SK-N-SH treated with all-trans-retinoic acid at 6 μM for 48 hours (cell line): ENCODE measurements at regions not wholly inside any gene's neighbourhood (a gene's known extent, or its start where the extent isn't known, plus 50 kb on each side); places are given as distances from the start of the nearest gene placed in this dataset.

Experiments
- ATAC-seq: fragments of 200-7000 bp; cut with Tn5 transposase; 3 replicates; pipeline ENCODE4 v1.9.1; 2020; ENCODE audit warnings: mild to moderate bottlenecking, moderate library complexity
- ARNTL ChIP-seq: fragments of 450-650 bp; formaldehyde crosslinking; IDR thresholded peaks from 2 replicates; pipeline ENCODE4 v1.5.0; 2020; ENCODE audit warnings: low read depth, mild to moderate bottlenecking, moderate library complexity, borderline replicate concordance
- BACH2 ChIP-seq: fragments of 250-450 bp; sonication (Bioruptor Pico); IDR thresholded peaks from 2 replicates; pipeline ENCODE4 v1.9.0; 2021; ENCODE audit warnings: mild to moderate bottlenecking, borderline replicate concordance
- CREB5 ChIP-seq: fragments of 250-450 bp; sonication (Bioruptor Pico); IDR thresholded peaks from 2 replicates; pipeline ENCODE4 v1.5.1; 2020; ENCODE audit warnings: low read depth, mild to moderate bottlenecking, moderate library complexity
- CSDC2 ChIP-seq: fragments of 250-450 bp; sonication (Bioruptor Pico); IDR thresholded peaks from 2 replicates; pipeline ENCODE4 v1.5.0; 2020; ENCODE audit warnings: mild to moderate bottlenecking, moderate library complexity
- CSRNP3 ChIP-seq: fragments of 250-450 bp; sonication (Bioruptor Pico); IDR thresholded peaks from 2 replicates; pipeline ENCODE4 v1.5.1; 2021; ENCODE audit warnings: mild to moderate bottlenecking, moderate library complexity
- ESRRG ChIP-seq: fragments of 250-450 bp; sonication (Bioruptor Pico); IDR thresholded peaks from 2 replicates; pipeline ENCODE4 v1.6.1; 2021; ENCODE audit warnings: mild to moderate bottlenecking
- GLIS3 ChIP-seq: fragments of 250-450 bp; sonication (Bioruptor Pico); IDR thresholded peaks from 2 replicates; pipeline ENCODE4 v1.5.0; 2020; ENCODE audit warnings: mild to moderate bottlenecking, moderate library complexity
- ISL1 ChIP-seq: fragments of 250-450 bp; sonication (Bioruptor Pico); IDR thresholded peaks from 2 replicates; pipeline ENCODE4 v2.1.2; 2022; ENCODE audit warnings: mild to moderate bottlenecking, moderate library complexity
- OSR1 ChIP-seq: fragments of 250-450 bp; sonication (Bioruptor Pico); IDR thresholded peaks from 2 replicates; pipeline ENCODE4 v1.8.0; 2022; ENCODE audit warnings: moderate library complexity, mild to moderate bottlenecking, inconsistent platforms
- POU6F1 ChIP-seq: fragments of 250-450 bp; sonication (Bioruptor Pico); IDR thresholded peaks from 2 replicates; pipeline ENCODE4 v1.8.0; 2021; ENCODE audit warnings: low read depth, mild to moderate bottlenecking, moderate library complexity, borderline replicate concordance
- PPARA ChIP-seq: fragments of 250-450 bp; sonication (Bioruptor Pico); IDR thresholded peaks from 2 replicates; pipeline ENCODE4 v1.5.0; 2020; ENCODE audit warnings: mild to moderate bottlenecking, borderline replicate concordance
- RARB ChIP-seq: fragments of 250-450 bp; sonication (Bioruptor Pico); IDR thresholded peaks from 2 replicates; pipeline ENCODE4 v1.8.0; 2021; ENCODE audit warnings: mild to moderate bottlenecking, moderate library complexity
- SNAI2 ChIP-seq: fragments of 250-450 bp; sonication (Bioruptor Pico); IDR thresholded peaks from 2 replicates; pipeline ENCODE4 v1.5.0; 2020; ENCODE audit warnings: mild to moderate bottlenecking, moderate library complexity
- TCF4 ChIP-seq: fragments of 250-450 bp; sonication (Bioruptor Pico); IDR thresholded peaks from 2 replicates; pipeline ENCODE4 v1.8.0; 2021; ENCODE audit warnings: mild to moderate bottlenecking, moderate library complexity, borderline replicate concordance
- TOX ChIP-seq: fragments of 250-450 bp; sonication (Bioruptor Pico); IDR thresholded peaks from 2 replicates; pipeline ENCODE4 v1.8.0; 2021; ENCODE audit warnings: mild to moderate bottlenecking, moderate library complexity, borderline replicate concordance
- TSHZ2 ChIP-seq: fragments of 250-450 bp; sonication (Bioruptor Pico); IDR thresholded peaks from 2 replicates; pipeline ENCODE4 v1.5.0; 2020; ENCODE audit warnings: mild to moderate bottlenecking, moderate library complexity
- ZC3H10 ChIP-seq: fragments of 250-450 bp; sonication (Bioruptor Pico); IDR thresholded peaks from 2 replicates; pipeline ENCODE4 v1.5.1; 2021; ENCODE audit warnings: mild to moderate bottlenecking, moderate library complexity
- ZFP3 ChIP-seq: fragments of 250-450 bp; sonication (Bioruptor Pico); IDR thresholded peaks from 2 replicates; pipeline ENCODE4 v1.5.0; 2020; ENCODE audit warnings: mild to moderate bottlenecking, moderate library complexity
- ZFP30 ChIP-seq: fragments of 450-650 bp; formaldehyde crosslinking; IDR thresholded peaks from 2 replicates; pipeline ENCODE4 v1.5.0; 2022; ENCODE audit warnings: mild to moderate bottlenecking, moderate library complexity
- ZNF565 ChIP-seq: fragments of 450-650 bp; formaldehyde crosslinking; conservative IDR thresholded peaks from 2 replicates; pipeline ENCODE4 v1.5.0; 2020; ENCODE audit warnings: low read depth, mild to moderate bottlenecking, moderate library complexity
- ZNF70 ChIP-seq: fragments of 450-650 bp; formaldehyde crosslinking; IDR thresholded peaks from 2 replicates; pipeline ENCODE4 v1.5.0; 2020; ENCODE audit warnings: mild to moderate bottlenecking, moderate library complexity
- ZNF8 ChIP-seq: fragments of 450-650 bp; formaldehyde crosslinking; IDR thresholded peaks from 2 replicates; pipeline ENCODE4 v1.5.0; 2020; ENCODE audit warnings: mild to moderate bottlenecking, moderate library complexity

- ATAC-seq: no peak
- TF ChIP-seq ZC3H10 (no peak), ISL1 (CRISPR knock-in tag) (no peak), PPARA (CRISPR knock-in tag) (no peak), CREB5 (CRISPR knock-in tag) (no peak), ARNTL (CRISPR knock-in tag) (no peak), ZFP30 (CRISPR knock-in tag) (no peak)
These were observed 133.8 kb downstream of the MAIP1 start for GRCh38 chr2:200089040-200089755.

- TF ChIP-seq ZC3H10 (no peak), CREB5 (CRISPR knock-in tag) (no peak), SNAI2 (CRISPR knock-in tag) (no peak), ZNF8 (CRISPR knock-in tag) (no peak)
- ATAC-seq: no peak
These were observed 134.4 kb downstream of the MAIP1 start for GRCh38 chr2:200089756-200090109.

GRCh38 chr2:200090683-200091082 lies 135.3 kb downstream of the MAIP1 start:
- TF ChIP-seq RARB (no peak), TSHZ2 (CRISPR knock-in tag) (no peak), ESRRG (CRISPR knock-in tag) (no peak), ZNF70 (CRISPR knock-in tag) (no peak), TOX (CRISPR knock-in tag) (no peak), PPARA (CRISPR knock-in tag) (no peak), ZNF8 (CRISPR knock-in tag) (no peak), GLIS3 (no peak), ARNTL (CRISPR knock-in tag) (no peak), ZC3H10 (no peak), TCF4 (no peak), CSDC2 (CRISPR knock-in tag) (no peak), CSRNP3 (CRISPR knock-in tag) (no peak), SNAI2 (CRISPR knock-in tag) (no peak)
- no peak for ATAC-seq

- no peak for ATAC-seq
- TF ChIP-seq ZFP3 (CRISPR knock-in tag) (no peak), TCF4 (no peak), ZFP30 (CRISPR knock-in tag) (no peak), ZNF565 (CRISPR knock-in tag) (no peak), RARB (no peak), CREB5 (CRISPR knock-in tag) (no peak), POU6F1 (CRISPR knock-in tag) (no peak), TOX (CRISPR knock-in tag) (no peak), TSHZ2 (CRISPR knock-in tag) (no peak), ZNF8 (CRISPR knock-in tag) (no peak), OSR1 (CRISPR knock-in tag) (no peak), PPARA (CRISPR knock-in tag) (no peak), BACH2 (CRISPR knock-in tag) (no peak), ESRRG (CRISPR knock-in tag) (no peak), ZC3H10 (no peak), CSDC2 (CRISPR knock-in tag) (no peak), ISL1 (CRISPR knock-in tag) (no peak), ARNTL (CRISPR knock-in tag) (no peak)
These were observed 135.7 kb downstream of the MAIP1 start for GRCh38 chr2:200091126-200091525.
